HuH-7.5 (cell line): ENCODE measurements at regions not wholly inside any gene's neighbourhood (a gene's known extent, or its start where the extent isn't known, plus 50 kb on each side); places are given as distances from the start of the nearest gene placed in this dataset.
"Not testable (repeated sequence)": the region's sequence is repeated elsewhere in the genome, so short reads cannot be mapped to it uniquely, and the experiment has no call there.

Experiments
- DNase-seq: peaks from one replicate; pipeline ENCODE4 v3.0.0; 2011; ENCODE audit warnings: low spot score

DNA sequence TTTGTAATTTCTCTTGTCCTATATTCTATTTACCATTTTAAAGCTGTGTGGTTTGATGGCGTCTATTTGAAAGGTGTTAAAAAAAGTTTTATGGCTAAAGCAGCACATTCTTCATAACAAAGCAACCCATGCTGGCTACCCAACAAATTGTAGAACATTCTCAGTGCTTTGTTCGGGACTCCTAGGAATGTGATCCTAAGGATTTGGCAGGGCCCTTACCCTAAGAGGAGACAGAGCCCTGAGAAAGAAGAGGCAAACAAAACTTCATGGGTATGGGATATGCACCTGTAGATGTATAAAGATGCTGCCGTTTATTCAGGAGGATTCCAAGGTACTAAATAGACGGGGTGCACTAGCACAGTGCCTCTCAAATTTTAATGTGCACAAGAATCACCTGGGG lies 370.8 kb upstream of the DIPK2B start:
- DNase-seq = no peak

DNA sequence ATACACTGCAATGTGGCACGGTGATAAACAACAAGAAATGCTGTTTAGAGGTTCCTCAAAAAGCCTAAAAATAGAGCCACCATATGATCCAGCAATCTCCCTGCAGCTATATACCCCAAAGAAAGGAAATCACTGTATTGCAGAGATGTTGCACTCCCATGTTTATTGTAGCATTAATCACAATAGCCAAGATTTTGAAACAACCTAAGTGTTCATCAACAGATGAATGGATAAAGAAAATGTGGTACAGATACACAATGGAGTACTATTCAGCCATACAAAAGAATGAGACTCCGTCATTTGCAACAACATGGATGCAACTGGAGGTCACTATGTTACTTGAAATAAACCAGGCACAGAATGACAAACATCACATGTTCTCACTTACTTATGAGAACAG lies 365.8 kb upstream of the DIPK2B start:
- no peak for DNase-seq

DNA sequence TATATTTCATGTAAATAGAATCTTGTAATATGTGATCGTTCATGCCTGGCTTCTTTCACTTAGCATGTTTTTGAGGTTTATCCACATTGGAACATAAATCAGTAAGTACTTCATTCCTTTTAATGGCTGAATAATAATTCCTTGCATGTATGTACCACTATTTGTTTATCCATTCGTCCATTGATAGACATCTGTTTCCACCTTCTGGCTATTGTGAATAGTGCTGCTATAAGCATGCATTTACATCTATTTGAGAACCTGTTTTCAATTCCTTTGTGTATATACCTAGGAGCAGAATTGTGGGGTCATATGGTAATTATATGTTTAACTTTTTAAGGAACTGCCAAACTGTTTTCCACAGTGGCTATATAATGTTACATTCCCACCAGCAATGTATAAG lies 356.7 kb upstream of the DIPK2B start:
- DNase-seq = no peak

DNA sequence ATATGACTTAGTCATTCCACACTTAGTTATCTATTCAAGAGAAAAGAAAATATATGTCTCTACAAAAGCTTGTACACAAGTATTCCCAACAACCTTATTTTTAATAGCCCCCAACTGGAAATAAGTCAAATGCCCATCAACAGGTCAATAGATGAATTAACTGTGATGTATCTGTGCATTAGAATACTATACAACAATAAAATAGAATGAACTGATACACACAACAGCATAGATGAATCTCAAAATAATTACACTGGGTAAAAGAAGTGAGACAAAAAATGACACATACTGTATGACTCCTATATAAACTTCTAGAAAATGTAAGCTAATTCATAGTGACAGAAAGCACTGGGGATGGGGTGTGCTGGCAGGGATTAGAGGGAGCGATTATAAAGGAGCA lies 354.1 kb upstream of the DIPK2B start:
- no peak for DNase-seq

DNA sequence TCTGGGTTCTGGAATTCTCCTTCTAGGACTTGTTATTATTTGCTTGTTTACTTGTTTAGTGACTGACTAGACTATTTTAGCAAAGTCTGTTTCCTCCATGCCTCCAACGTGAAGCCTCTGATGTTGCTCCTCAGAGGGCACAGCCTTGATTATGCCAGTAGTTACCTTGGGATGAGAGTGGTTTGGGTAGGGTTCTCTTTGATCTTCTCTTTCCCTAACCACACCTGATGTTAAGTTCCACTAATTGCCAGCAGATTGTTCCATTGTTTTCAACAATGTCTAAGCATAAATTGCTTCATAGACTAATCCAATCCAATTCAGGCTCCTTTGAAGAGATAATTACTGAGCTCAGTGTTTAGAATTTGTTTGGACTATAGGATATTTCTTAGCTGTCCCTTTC lies 352.7 kb upstream of the DIPK2B start:
- no peak for DNase-seq

DNA sequence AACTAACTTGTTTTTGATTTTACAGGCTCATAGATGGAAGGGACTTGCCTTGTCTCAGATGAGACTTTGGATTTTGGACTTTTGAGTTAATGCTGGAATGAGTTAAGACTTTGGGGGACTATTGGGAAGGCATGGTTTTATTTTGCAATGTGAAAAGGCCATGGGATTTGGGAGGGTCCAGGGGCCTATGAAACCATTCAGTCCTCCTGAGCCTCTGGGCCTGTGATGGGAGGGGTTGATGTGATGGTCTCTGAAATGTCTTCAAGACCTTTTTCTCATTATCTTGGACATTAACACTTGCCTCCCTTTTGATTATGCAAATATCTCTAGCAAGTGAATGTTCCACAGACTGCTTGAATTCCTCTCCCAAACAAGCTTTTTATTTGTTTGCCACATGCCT lies 346.0 kb upstream of the DIPK2B start:
- not testable (repeated sequence) for DNase-seq

DNA sequence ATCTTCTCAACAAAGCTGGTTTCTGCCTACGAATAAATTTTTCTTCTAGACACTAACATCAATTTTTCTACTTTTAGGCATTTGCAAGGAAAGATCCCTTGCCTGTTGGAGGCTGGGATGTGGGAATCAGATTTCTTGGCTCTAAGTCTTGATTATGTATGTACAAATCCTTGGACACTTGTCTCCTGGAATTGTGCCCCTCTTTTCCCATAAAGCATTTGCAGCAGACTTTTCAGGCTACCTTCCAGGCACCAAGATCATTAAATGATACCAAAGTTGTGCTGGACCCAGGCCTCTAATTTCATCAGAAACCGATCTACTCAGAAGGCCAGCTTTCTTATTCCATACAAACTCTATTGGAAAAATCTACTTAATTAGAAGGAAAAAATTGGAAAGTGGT lies 339.5 kb upstream of the DIPK2B start:
- DNase-seq = no peak

DNA sequence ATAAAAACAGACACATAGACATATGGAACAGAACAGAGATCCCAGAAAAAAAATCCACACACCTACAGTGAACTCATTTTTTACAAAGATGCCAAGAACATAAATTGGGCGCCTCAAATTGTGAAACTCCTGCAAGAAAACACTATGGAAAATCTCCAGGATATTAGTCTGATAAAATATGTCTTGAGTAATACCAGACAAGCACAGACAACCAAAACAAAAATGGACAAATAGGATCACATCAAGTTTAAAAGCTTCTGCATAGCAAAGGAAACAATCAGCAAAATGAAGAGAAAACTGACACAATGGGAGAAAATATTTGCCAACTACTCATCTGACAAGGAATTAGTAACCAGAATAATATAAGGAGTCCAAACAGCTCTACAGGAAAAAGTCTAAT lies 337.3 kb upstream of the DIPK2B start:
- DNase-seq = no peak

DNA sequence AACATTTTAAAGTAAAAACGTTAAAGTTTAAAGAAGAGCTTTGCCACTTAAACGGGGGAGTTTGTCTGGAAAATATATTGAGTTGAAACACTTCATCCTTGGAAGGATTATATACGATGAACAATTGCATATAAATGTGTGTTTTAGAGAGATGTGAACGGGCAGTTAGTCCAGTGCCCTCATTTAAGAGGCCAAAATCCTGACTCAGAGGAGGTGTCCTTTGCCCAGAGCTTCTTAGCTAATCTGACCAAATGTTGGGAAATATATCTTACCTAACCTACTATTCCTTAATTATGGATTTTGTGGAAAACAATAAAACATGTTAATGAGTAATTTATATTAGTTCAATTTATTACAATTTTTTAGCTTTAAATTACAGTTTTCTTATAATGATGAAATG lies 327.2 kb upstream of the DIPK2B start:
- no peak for DNase-seq

DNA sequence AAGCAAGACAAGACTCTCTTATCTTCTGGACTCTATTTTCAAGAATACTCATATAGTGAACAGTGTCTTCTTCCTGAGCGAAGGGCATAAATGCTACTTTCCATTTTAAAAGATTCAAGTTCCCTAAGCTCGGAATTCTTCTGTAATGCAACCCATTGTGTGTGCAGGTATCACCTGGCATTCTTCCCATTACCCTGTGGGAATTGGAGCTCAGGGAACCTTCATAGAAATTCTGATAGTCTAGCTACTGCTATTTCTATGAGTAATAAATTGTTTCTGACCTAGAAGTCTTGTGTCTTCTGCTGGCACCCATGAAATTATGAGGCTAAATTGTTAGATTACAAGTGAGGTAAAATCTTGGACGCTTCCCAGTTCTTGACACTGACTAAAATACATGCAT lies 324.1 kb upstream of the DIPK2B start:
- no peak for DNase-seq

DNA sequence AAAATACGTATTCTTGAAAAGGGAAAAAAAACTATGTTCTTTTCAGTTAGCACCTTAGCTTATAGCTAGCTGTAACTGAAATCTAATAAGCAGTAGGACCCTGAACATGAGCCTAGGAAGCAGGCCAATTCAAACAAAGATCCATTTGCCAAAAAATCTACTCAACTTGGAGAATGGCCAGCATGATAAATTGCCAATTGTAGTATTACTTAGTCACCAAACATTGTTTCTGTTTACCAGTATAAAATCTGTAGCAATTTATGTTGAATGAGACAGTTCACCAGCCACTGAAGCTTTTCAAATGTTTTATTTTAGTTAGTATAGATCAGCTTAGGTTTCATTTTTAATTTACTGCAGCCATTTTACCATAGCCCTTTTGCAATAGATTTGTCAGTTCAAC lies 323.6 kb upstream of the DIPK2B start:
- no peak for DNase-seq

DNA sequence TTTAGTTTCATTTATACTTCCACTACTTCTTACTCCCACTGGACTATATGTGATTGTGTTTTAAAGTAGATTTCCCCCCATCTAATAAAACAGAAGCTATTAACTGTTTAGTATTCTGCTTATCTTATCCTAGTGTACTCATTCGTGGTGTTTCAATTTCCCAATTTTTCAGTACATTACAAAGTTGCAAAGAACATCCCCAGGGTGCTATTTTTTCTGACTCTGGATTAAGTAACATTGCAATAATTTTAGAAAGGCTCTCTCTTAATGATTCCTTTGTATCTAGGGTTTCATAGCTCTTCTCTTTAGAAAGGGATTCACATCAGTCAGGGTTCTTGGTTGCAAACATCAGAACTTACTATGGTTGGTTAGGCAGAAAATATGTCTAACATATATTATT lies 317.9 kb upstream of the DIPK2B start:
- no peak for DNase-seq

DNA sequence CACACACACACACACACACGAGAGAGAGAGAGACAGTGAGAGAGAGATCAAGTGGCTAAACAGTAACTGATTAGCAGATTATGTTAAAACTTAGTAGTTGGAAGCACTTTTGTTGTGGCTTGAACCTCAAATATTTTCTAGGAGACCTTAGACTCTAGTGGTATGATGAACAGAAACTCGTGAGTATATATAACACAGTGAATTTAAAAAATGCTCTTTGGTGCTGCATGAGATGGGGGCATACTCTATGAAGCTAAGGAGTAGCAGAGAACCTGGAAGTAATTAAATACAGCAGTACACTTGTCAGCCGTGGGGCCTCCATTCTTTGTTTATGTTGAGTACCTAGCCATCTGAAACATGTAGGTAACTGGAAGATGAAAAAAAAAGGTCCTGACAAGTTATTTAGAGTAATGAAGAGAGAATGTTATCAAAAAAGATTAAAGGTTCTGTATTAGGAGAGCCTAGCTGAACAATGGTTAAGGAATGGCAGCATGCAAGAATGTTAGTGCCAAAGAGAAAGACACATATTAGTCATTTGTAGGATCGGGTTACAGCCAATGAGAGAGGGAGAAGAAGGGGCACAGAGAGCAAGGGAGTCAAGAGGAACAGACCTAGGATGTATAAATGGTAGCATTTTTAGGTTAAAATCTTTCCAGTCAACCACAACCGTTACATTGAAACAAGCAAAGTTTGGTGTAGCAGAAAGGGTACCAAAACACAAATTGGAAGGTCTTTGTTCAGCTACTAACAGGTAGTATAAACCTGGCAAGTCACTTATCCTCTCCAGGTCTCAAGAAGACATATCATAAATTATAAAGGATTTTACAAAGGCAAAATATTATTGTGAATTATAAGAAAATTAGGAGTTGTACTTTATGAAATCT lies 316.7 kb upstream of the DIPK2B start:
- DNase-seq = no peak

DNA sequence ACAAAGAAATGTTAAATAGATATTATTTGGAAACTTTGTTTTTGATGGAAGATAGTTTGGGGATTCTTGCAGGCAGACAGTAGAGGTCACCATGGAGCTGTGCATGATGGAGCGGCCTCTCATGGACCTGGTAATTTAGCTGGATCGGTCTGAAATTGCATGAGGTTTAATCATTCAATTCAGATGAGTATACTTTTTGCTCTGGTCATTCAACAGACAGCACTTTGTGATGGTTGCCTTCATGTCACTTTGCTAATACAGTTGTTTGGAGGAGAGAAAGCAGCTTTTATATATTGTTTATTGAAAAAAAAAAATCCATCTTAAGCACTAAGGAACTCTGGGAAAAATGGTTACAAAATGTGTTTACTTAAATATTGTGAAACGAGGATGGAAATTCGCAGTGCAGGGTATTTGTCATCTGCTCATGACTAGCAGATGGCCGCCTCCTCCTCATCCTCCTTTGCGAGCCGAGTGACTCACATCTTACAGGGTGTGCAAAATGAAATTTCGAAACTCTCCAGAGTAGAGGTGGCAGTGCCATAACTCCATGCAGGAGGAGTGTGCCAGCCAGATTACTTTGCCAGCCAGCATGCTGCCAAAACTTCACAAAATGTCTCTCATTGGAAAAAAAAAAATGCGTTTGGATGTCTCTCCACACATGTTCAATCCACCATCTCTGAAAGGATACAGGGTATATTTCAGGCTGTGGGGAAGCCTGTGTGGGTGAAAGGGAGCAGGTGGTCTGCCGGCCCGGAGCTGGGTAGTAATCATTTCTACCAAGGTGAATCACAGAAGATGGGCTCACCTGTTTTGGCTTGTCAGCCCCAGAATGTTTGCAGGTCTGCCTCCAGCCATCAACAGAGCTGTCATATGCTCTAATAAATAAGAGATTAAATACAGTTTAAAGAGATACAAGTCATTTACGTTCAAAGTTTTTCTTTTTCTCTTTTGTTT lies 314.9 kb upstream of the DIPK2B start:
- DNase-seq = no peak

DNA sequence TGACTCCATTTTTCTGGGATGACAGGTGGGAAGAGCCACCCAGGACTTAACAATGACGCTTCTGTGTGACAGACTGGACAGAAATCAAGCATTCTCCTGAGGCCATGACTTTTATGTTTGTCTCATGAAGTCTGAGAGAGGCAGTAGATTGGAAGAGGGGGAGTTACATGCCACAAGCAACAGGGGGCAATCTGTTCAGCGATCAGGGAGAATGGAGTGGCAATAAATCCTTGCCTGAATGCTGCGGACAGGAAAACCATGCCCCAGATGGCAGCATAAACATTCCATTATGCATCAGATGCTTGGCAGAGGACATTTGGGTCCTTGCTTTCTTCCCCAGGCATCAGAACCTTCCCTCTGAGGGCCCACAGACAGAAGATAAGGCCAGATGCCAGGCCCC lies 312.4 kb upstream of the DIPK2B start:
- DNase-seq = no peak

DNA sequence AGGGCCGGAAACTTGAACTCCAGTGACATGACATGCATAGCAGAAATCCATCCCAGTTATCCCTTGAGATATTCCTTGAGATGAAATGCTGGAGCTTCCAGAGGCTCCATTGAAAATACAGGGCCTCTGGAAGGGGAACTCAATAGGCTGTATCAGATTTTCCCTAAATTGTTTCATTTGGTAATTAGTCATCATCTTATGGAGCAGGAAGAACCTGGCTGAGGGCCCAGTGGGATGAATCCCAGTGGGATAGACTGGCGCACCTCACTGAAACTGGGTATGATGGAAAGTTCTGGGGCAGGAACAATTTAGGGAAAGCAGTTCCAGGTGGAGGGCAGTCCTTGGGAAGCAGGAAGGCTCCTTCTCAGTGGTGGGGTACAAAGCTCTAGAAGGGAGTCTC lies 307.8 kb upstream of the DIPK2B start:
- DNase-seq = no peak

DNA sequence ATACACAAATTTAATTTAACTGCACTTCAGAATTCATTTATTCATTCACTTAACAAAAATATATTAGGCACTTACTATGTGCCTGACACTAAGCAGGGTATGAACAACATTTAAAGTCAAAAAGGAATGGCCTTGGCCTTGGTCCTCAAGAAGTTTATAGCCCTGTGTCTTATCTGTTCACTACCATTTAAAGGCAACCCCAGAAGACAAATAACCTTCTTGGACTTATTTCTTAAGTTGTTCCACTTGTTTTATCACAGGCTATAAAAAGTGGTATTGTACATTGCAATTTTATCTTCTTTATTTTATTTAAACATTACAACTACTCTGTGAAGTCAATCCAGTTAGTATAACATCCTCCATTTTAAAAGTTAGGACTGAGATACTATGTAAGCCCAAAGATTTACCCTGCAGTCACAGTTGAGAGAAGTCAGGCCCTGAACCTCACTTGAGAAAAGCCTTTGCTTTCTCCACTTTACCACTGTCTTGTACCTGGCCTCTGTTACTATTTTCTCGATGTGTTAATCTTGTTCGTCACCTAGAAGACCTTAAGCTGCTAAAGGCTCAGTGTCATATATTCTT lies 305.6 kb upstream of the DIPK2B start:
- DNase-seq = no peak

DNA sequence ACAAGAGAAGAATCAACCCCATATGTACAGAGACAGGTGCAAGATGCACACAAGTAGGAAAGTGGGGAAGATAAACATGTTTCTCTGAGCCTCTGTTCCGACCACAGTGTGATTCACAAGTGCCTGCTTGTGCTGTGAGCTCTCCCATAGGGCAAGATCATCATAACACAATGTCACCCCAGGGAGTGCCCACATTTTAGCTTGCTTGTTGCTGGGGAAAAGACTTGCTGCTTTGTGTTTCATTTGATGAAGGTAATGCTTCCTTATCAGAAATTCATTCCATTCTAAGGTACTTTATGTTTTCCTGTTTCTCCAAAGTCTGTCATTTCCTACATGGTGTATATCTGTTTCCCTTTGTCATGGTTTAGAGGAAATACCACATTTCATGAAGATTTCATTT lies 304.5 kb upstream of the DIPK2B start:
- DNase-seq = no peak

DNA sequence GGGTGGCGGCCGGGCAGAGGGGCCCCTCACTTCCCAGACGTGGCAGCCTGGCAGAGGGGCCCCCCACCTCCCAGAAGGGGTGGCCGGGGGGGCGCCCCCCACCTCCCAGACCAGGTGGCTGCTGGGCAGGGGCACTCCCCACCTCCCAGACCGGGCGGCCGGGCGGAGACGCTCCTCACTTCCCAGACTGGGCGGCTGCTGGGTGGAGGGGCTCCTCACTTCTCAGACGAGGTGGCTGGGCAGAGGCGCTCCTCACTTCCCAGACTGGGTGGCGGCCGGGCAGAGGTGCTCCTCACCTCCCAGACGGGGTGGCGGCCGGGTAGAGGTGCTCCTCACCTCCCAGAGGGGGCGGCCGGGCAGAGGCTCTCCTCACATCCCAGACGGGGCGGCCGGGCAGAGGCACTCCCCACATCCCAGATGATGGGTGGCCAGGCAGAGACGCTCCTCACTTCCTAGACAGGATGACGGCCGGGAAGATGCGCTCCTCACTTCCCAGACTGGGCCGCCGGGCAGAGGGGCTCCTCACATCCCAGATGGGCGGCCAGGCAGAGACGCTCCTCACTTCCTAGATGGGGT lies 303.2 kb upstream of the DIPK2B start:
- not testable (repeated sequence) for DNase-seq

DNA sequence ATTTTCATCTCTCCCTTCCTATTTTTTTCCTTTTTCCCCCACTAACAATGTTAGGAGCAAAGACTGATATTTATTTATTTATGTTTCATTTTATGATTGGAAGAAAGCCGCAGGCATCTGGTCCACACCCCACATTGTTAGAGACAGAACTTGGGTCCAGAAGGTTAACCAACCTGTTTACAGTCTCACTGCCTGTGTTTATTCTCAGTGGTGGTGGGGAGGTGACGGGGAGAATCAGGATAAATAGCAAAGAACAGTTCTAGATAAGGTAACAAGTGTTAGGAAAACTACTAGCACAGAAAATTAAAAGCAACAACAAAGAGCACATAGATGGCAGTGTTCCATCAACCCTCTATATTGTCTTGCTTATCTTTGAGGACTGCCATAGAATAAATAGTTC lies 301.7 kb upstream of the DIPK2B start:
- DNase-seq = no peak

DNA sequence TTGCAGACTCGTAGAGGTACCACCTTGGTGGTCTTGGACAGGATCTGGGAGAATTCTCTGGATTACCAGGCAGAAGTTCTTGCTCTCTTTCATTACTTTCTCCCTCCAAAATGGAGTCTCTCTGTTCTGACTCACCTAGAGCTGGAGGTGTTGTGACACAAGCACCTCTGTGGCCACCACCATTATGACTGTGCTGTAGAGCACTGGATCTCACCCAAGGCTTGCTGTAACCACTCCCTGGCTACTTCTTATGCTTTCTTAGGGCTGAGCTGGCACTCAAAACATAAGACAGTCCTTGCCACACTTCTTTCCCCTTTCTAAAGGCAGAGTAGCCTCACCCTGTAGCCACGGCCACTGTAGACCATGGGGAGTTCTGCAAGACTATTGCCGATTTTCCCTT lies 296.6 kb upstream of the DIPK2B start:
- DNase-seq = no peak

DNA sequence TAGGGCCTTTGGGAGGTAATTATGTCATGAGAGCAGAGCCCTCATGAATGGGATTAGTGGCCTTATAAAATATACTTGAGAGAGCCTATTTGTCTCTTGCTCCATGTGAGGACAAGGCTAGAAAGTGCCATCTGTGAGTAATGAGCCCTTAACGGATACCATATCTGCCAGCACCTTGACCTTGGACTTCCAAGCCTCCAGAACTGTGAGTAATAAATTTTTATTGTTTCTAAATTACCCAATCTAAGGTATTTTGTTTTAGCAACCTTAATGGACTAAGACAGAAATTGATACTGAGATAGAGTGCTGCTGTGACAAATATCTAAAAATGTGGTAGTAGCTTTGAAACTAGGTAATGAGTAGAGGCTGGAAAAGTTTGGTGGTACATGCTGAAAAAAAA lies 285.0 kb upstream of the DIPK2B start:
- DNase-seq = no peak
